ENCODE measurements at regions not wholly inside any gene's neighbourhood (a gene's known extent, or its start where the extent isn't known, plus 50 kb on each side); places are given as distances from the start of the nearest gene placed in this dataset.

GRCh38 chr11:134792044-134792443 is 380.0 kb upstream of the B3GAT1 start:
- Histone ChIP-seq H3K9me3 (no peaks in the 10 kb centered on the region), H3K4me3 (no peak overlapping the region), H3K27ac (no peak overlapping the region), H3K36me3 (no peaks in the 10 kb centered on the region), H3K27me3 (no peaks in the 10 kb centered on the region), H3K4me1 (no peaks in the 10 kb centered on the region)
- TF ChIP-seq POLR2AphosphoS5 (IDR thresholded peaks at IDR 0.05; ENCODE audit: insufficient read depth in 1 of 2, low read depth in 1 of 2) (no peak), CTCF (IDR thresholded peaks at IDR 0.05) (no peak), POLR2A (IDR thresholded peaks at IDR 0.05) (no peak)
- intact Hi-C loops (cut with DNase I), result no loop called here
- DNase-seq (ENCODE audit: extremely low spot score in 2 of 2), result no peak

- TF ChIP-seq CTCF (IDR thresholded peaks at IDR 0.05) (no peak), POLR2AphosphoS5 (IDR thresholded peaks at IDR 0.05; ENCODE audit: insufficient read depth in 1 of 2, low read depth in 1 of 2) (no peak), POLR2A (IDR thresholded peaks at IDR 0.05) (no peak)
- no peaks in the 10 kb centered on the region for H3K36me3 ChIP-seq
- no peaks in the 10 kb centered on the region for H3K4me1 ChIP-seq
- H3K4me3 ChIP-seq, result no peak overlapping the region
- intact Hi-C loops (cut with DNase I), result no loop called here
- no peaks in the 10 kb centered on the region for H3K9me3 ChIP-seq
- no peak overlapping the region for H3K27ac ChIP-seq
- no peak for DNase-seq (ENCODE audit: extremely low spot score in 2 of 2)
- no peaks in the 10 kb centered on the region for H3K27me3 ChIP-seq
These were observed 379.1 kb upstream of the B3GAT1 start for GRCh38 chr11:134791102-134791501.

GRCh38 chr11:134789104-134789503 is 377.1 kb upstream of the B3GAT1 start:
- H3K4me3 ChIP-seq, result no peak overlapping the region
- no peak for DNase-seq (ENCODE audit: extremely low spot score in 2 of 2)
- no peaks in the 10 kb centered on the region for H3K9me3 ChIP-seq
- H3K36me3 ChIP-seq, result no peaks in the 10 kb centered on the region
- no peak for TF ChIP-seq POLR2AphosphoS5 (IDR thresholded peaks at IDR 0.05; ENCODE audit: insufficient read depth in 1 of 2, low read depth in 1 of 2)
- no peak for TF ChIP-seq POLR2A (IDR thresholded peaks at IDR 0.05)
- no peak for TF ChIP-seq CTCF (IDR thresholded peaks at IDR 0.05)
- intact Hi-C loops (cut with DNase I), result no loop called here
- no peak overlapping the region for H3K27ac ChIP-seq
- H3K4me1 ChIP-seq, result no peaks in the 10 kb centered on the region
- no peaks in the 10 kb centered on the region for H3K27me3 ChIP-seq

- intact Hi-C loops (cut with DNase I), result no loop called here
- Histone ChIP-seq H3K27ac (no peak overlapping the region), H3K4me1 (no peaks in the 10 kb centered on the region), H3K9me3 (no peaks in the 10 kb centered on the region), H3K36me3 (no peaks in the 10 kb centered on the region), H3K27me3 (no peaks in the 10 kb centered on the region), H3K4me3 (no peak overlapping the region)
- TF ChIP-seq POLR2AphosphoS5 (IDR thresholded peaks at IDR 0.05; ENCODE audit: insufficient read depth in 1 of 2, low read depth in 1 of 2), result no peak
- TF ChIP-seq CTCF (IDR thresholded peaks at IDR 0.05), result no peak
- TF ChIP-seq POLR2A (IDR thresholded peaks at IDR 0.05), result no peak
- DNase-seq (ENCODE audit: extremely low spot score in 2 of 2), result no peak
These were observed 374.6 kb upstream of the B3GAT1 start for GRCh38 chr11:134786636-134787035.

GRCh38 chr11:134785660-134786284 is 373.7 kb upstream of the B3GAT1 start:
- no peaks in the 10 kb centered on the region for H3K27me3 ChIP-seq
- DNase-seq (ENCODE audit: extremely low spot score in 2 of 2), result no peak
- TF ChIP-seq CTCF (IDR thresholded peaks at IDR 0.05) (no peak), POLR2AphosphoS5 (IDR thresholded peaks at IDR 0.05; ENCODE audit: insufficient read depth in 1 of 2, low read depth in 1 of 2) (no peak), POLR2A (IDR thresholded peaks at IDR 0.05) (no peak)

More at GRCh38 chr11:134785660-134786284, 373.7 kb upstream of the B3GAT1 start:
- Histone ChIP-seq H3K4me1 (no peaks in the 10 kb centered on the region), H3K27ac (no peak overlapping the region), H3K9me3 (no peaks in the 10 kb centered on the region), H3K36me3 (no peaks in the 10 kb centered on the region), H3K4me3 (no peak overlapping the region)
- intact Hi-C loops (cut with DNase I), result no loop called here
